Breast epithelium (tissue), 3 donors: ENCODE measurements at regions not wholly inside any gene's neighbourhood (a gene's known extent, or its start where the extent isn't known, plus 50 kb on each side); places are given as distances from the start of the nearest gene placed in this dataset.

Experiments used
- CTCF ChIP-seq, 3 donors: fragments of 450-650 bp; IDR thresholded peaks; one replicate each; pipeline ENCODE4 v1.5.1; 2016 to 2017; ENCODE audit warnings: antibody characterized with exemption in 3 of 3, mild to moderate bottlenecking in 3 of 3, moderate library complexity in 3 of 3
- POLR2A ChIP-seq: fragments of 450-650 bp; IDR thresholded peaks from one replicate; pipeline ENCODE4 v1.6.1; 2016; ENCODE audit warnings: antibody characterized with exemption, mild to moderate bottlenecking, moderate library complexity

GRCh38 chr13:62625214-62625881, 1209.7 kb upstream of the PCDH20 start:
- TF ChIP-seq CTCF (IDR thresholded peaks at IDR 0.05) = no peak
- no peak for TF ChIP-seq POLR2A
